Adrenal gland (tissue), 5 donors: ENCODE measurements at regions not wholly inside any gene's neighbourhood (a gene's known extent, or its start where the extent isn't known, plus 50 kb on each side); places are given as distances from the start of the nearest gene placed in this dataset.

Source experiments
- CTCF ChIP-seq, 6 experiments: fragments of 450-650 bp in 4 of 6; fragments of 200-600 bp in 2 of 6; sonication (generic) in 1 of 6; IDR thresholded peaks; 1 replicate in 5 of 6; 2 replicates in 1 of 6; pipeline versions ENCODE4 v1.5.1 to v1.8.0; 2016 to 2021; ENCODE audit warnings: antibody characterized with exemption in 6 of 6, mild to moderate bottlenecking in 2 of 6, moderate library complexity in 1 of 6
- POLR2A ChIP-seq, 2 donors: fragments of 450-650 bp; IDR thresholded peaks; one replicate each; pipeline ENCODE4 v1.6.1; 2017; ENCODE audit warnings: antibody characterized with exemption in 2 of 2, mild to moderate bottlenecking in 2 of 2, moderate library complexity in 1 of 2
- donor health status: DM: no; HTN: no; CAD: no.

GRCh38 chr3:72257203-72257602, 472.3 kb upstream of the PROK2 start:
- TF ChIP-seq CTCF (IDR thresholded peaks at IDR 0.05) (no peak), POLR2A (IDR thresholded peaks at IDR 0.05) (no peak)
